ENCODE measurements at regions not wholly inside any gene's neighbourhood (a gene's known extent, or its start where the extent isn't known, plus 50 kb on each side); places are given as distances from the start of the nearest gene placed in this dataset.

DNA sequence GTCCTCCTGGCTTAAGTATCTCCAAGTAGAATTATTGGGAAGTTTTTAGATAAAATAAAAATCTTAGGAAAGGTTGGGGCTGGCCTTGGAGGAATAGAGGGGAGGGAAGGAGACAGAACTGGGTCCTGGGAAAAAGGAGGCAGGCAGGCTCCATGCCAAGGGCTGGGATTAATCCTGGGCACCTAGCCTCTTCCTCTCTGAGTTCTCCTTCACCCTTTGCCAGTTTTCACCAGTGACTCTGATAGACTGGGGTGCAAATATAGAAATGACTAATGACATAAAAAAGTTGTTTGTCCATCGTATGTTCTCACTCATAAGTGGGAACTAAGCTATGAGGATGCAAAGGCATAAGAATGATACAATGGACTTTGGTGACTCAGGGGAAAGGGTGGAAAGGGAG, 81.9 kb downstream of the RMI1 start:
- H3K36me3 ChIP-seq (ENCODE audit: insufficient read depth, low read length) = no peaks in the 10 kb centered on the region
- no peak overlapping the region for H2AFZ ChIP-seq (ENCODE audit: low read length)
- H3K27ac ChIP-seq (ENCODE audit: low read depth, low read length) = no peak overlapping the region
- H4K20me1 ChIP-seq (ENCODE audit: insufficient read depth, low read length) = no peaks in the 10 kb centered on the region
- no peak overlapping the region for H3K4me2 ChIP-seq (ENCODE audit: insufficient read depth, low read length)
- no peaks in the 10 kb centered on the region for H3K27me3 ChIP-seq (ENCODE audit: insufficient read depth, low read length)
- no peaks in the 10 kb centered on the region for H3K4me1 ChIP-seq (ENCODE audit: insufficient read depth, low read length)
- TF ChIP-seq CTCF (IDR thresholded peaks at IDR 0.05; ENCODE audit: extremely low read depth, low read depth, low read length) = no peak
- H3K4me3 ChIP-seq (ENCODE audit: insufficient read depth, low read length) = no peak overlapping the region
- DNase-seq (ENCODE audit: insufficient read length, low spot score, missing footprints) = no peak
- no peaks in the 10 kb centered on the region for H3K79me2 ChIP-seq (ENCODE audit: insufficient read depth, low read length)
- no peaks in the 10 kb centered on the region for H3K9me3 ChIP-seq (ENCODE audit: low read depth, low read length)

GRCh38 chr9:84067821-84068220, 87.2 kb downstream of the RMI1 start:
- Histone ChIP-seq H3K79me2 (ENCODE audit: insufficient read depth, low read length) (no peaks in the 10 kb centered on the region), H3K27ac (ENCODE audit: low read depth, low read length) (no peak overlapping the region), H3K36me3 (ENCODE audit: insufficient read depth, low read length) (no peaks in the 10 kb centered on the region), H3K27me3 (ENCODE audit: insufficient read depth, low read length) (no peaks in the 10 kb centered on the region), H2AFZ (ENCODE audit: low read length) (no peak overlapping the region), H4K20me1 (ENCODE audit: insufficient read depth, low read length) (no peaks in the 10 kb centered on the region), H3K4me2 (ENCODE audit: insufficient read depth, low read length) (no peak overlapping the region), H3K9me3 (ENCODE audit: low read depth, low read length) (no peaks in the 10 kb centered on the region), H3K4me1 (ENCODE audit: insufficient read depth, low read length) (no peaks in the 10 kb centered on the region), H3K4me3 (ENCODE audit: insufficient read depth, low read length) (no peak overlapping the region)
- no peak for TF ChIP-seq CTCF (IDR thresholded peaks at IDR 0.05; ENCODE audit: extremely low read depth, low read depth, low read length)
- DNase-seq (ENCODE audit: insufficient read length, low spot score, missing footprints) = no peak

GRCh38 chr9:84068872-84069271, 88.3 kb downstream of the RMI1 start:
- H3K4me3 ChIP-seq (ENCODE audit: insufficient read depth, low read length) = no peak overlapping the region
- no peak overlapping the region for H2AFZ ChIP-seq (ENCODE audit: low read length)
- no peaks in the 10 kb centered on the region for H3K36me3 ChIP-seq (ENCODE audit: insufficient read depth, low read length)
- H3K9me3 ChIP-seq (ENCODE audit: low read depth, low read length) = no peaks in the 10 kb centered on the region
- H4K20me1 ChIP-seq (ENCODE audit: insufficient read depth, low read length) = no peaks in the 10 kb centered on the region
- no peak for DNase-seq (ENCODE audit: insufficient read length, low spot score, missing footprints)
- no peak for TF ChIP-seq CTCF (IDR thresholded peaks at IDR 0.05; ENCODE audit: extremely low read depth, low read depth, low read length)
- H3K27me3 ChIP-seq (ENCODE audit: insufficient read depth, low read length) = no peaks in the 10 kb centered on the region
- no peak overlapping the region for H3K27ac ChIP-seq (ENCODE audit: low read depth, low read length)
- H3K79me2 ChIP-seq (ENCODE audit: insufficient read depth, low read length) = no peaks in the 10 kb centered on the region
- no peaks in the 10 kb centered on the region for H3K4me1 ChIP-seq (ENCODE audit: insufficient read depth, low read length)
- H3K4me2 ChIP-seq (ENCODE audit: insufficient read depth, low read length) = no peak overlapping the region

- no peak for DNase-seq (ENCODE audit: insufficient read length, low spot score, missing footprints)
- no peaks in the 10 kb centered on the region for H3K4me1 ChIP-seq (ENCODE audit: insufficient read depth, low read length)
- no peaks in the 10 kb centered on the region for H3K9me3 ChIP-seq (ENCODE audit: low read depth, low read length)
- no peak overlapping the region for H2AFZ ChIP-seq (ENCODE audit: low read length)
- no peak overlapping the region for H3K4me2 ChIP-seq (ENCODE audit: insufficient read depth, low read length)
- no peaks in the 10 kb centered on the region for H3K27me3 ChIP-seq (ENCODE audit: insufficient read depth, low read length)
- no peak overlapping the region for H3K4me3 ChIP-seq (ENCODE audit: insufficient read depth, low read length)
- no peak overlapping the region for H3K27ac ChIP-seq (ENCODE audit: low read depth, low read length)
- H4K20me1 ChIP-seq (ENCODE audit: insufficient read depth, low read length) = no peaks in the 10 kb centered on the region
- H3K36me3 ChIP-seq (ENCODE audit: insufficient read depth, low read length) = no peaks in the 10 kb centered on the region
- no peaks in the 10 kb centered on the region for H3K79me2 ChIP-seq (ENCODE audit: insufficient read depth, low read length)
- TF ChIP-seq CTCF (IDR thresholded peaks at IDR 0.05; ENCODE audit: extremely low read depth, low read depth, low read length) = no peak
Measured at GRCh38 chr9:84070590-84070989, 90.0 kb downstream of the RMI1 start.

Measured in osteoblast (primary cell).